Endothelial cell of umbilical vein (primary cell): ENCODE measurements at regions not wholly inside any gene's neighbourhood (a gene's known extent, or its start where the extent isn't known, plus 50 kb on each side); places are given as distances from the start of the nearest gene placed in this dataset.

Source experiments
- BruUV-seq: library from RNA; stranded (reverse); fragments of 400-500 nt; replicated peaks from 2 replicates; lab custom pipeline; 2021; lab: Mats Ljungman, UMichigan
- CTCF ChIA-PET: fragments of 300-600, 350-600 bp; sonication (Branson Sonifier 250); formaldehyde crosslinking; loops from one replicate; lab custom pipeline; 2021; ENCODE audit warnings: antibody characterized with exemption, inconsistent platforms; lab: Charles Lee
- POLR2A ChIA-PET: fragments of 300-600, 350-600 bp; sonication (Branson Sonifier 250); formaldehyde crosslinking; loops from one replicate; lab custom pipeline; 2021; ENCODE audit warnings: antibody characterized with exemption, inconsistent platforms; lab: Charles Lee
- DNase-seq: peaks from one replicate; pipeline ENCODE4 v3.0.0-alpha.2; 2011; ENCODE audit warnings: low read depth, low spot score
- FAIRE-seq: peaks from 2 replicates; lab custom pipeline; 2011; peaks lifted over from hg19 to GRCh38; lab: Jason Lieb, UNC
- H2AFZ ChIP-seq: 2 replicates; pipeline ENCODE4 v1.6.0; 2012; ENCODE audit warnings: low read depth, low read length, control low read depth, inconsistent platforms
- H3K27ac ChIP-seq: 2 replicates; pipeline ENCODE4 v1.5.1; 2011; ENCODE audit warnings: low read depth, mild to moderate bottlenecking, control low read depth, low read length, moderate library complexity; ENCODE audit not compliant: insufficient read depth
- H3K27me3 ChIP-seq, 2 experiments: 2 replicates each; pipeline versions ENCODE4 v1.6.0 to v1.6.1; 2011; ENCODE audit warnings: low read length in 2 of 2, mixed read lengths in 1 of 2; ENCODE audit not compliant: control insufficient read depth in 2 of 2, insufficient read depth in 2 of 2
- H3K36me3 ChIP-seq, 2 experiments: 2 replicates in 1 of 2; 3 replicates in 1 of 2; pipeline ENCODE4 v1.5.1; 2011; ENCODE audit warnings: low read length in 2 of 2, mild to moderate bottlenecking in 1 of 2, moderate library complexity in 1 of 2; ENCODE audit not compliant: control insufficient read depth in 2 of 2, insufficient read depth in 2 of 2; ENCODE audit errors: extremely low read depth in 1 of 2
- H3K4me1 ChIP-seq: 3 replicates; pipeline ENCODE4 v1.5.1; 2011; ENCODE audit warnings: mild to moderate bottlenecking, low read length; ENCODE audit not compliant: control insufficient read depth, insufficient read depth; ENCODE audit errors: extremely low read depth
- H3K4me2 ChIP-seq: 2 replicates; pipeline ENCODE4 v1.6.1; 2011; ENCODE audit warnings: low read length, control low read depth, mixed read lengths; ENCODE audit not compliant: insufficient read depth
- H3K4me3 ChIP-seq, 3 experiments: fragments of 200-600 bp in 1 of 3; sonication (generic), shearing (Covaris generic) in 1 of 3; replicated peaks in 1 of 3; 2 replicates each; pipeline ENCODE4 v1.5.1; 2011 to 2016; ENCODE audit warnings: control low read depth in 3 of 3, low read length in 3 of 3, mild to moderate bottlenecking in 2 of 3, inconsistent platforms in 1 of 3, low read depth in 1 of 3, moderate library complexity in 1 of 3; ENCODE audit not compliant: insufficient read depth in 1 of 3
- H3K79me2 ChIP-seq: 2 replicates; pipeline ENCODE4 v1.6.0; 2012; ENCODE audit warnings: low read length, inconsistent platforms; ENCODE audit not compliant: control insufficient read depth, insufficient read depth
- H3K9ac ChIP-seq: replicated peaks from 2 replicates; pipeline ENCODE3; 2011; ENCODE audit warnings: low read length, control low read depth; ENCODE audit not compliant: insufficient read depth; ENCODE audit errors: extremely low read depth
- H3K9me1 ChIP-seq: replicated peaks from 3 replicates; pipeline ENCODE4 v1.6.0; 2011; ENCODE audit warnings: mild to moderate bottlenecking, low read length; ENCODE audit not compliant: control insufficient read depth, insufficient read depth; ENCODE audit errors: extremely low read depth
- H3K9me3 ChIP-seq: replicated peaks from 2 replicates; pipeline ENCODE4 v1.5.1; 2012; ENCODE audit warnings: low read length, inconsistent platforms; ENCODE audit not compliant: control insufficient read depth, insufficient read depth
- H4K20me1 ChIP-seq: replicated peaks from 2 replicates; pipeline ENCODE3; 2011; ENCODE audit warnings: mild to moderate bottlenecking, low read length; ENCODE audit not compliant: control insufficient read depth, insufficient read depth; ENCODE audit errors: extremely low read depth
- EZH2 ChIP-seq: IDR thresholded peaks from 2 replicates; pipeline ENCODE4 v1.6.1; 2012; ENCODE audit warnings: borderline replicate concordance, low read depth, mild to moderate bottlenecking, moderate library complexity, low read length, inconsistent platforms; ENCODE audit not compliant: severe bottlenecking
- FOS ChIP-seq: IDR thresholded peaks from 2 replicates; pipeline ENCODE4 v1.6.1; 2011; ENCODE audit warnings: mild to moderate bottlenecking, low read length, moderate library complexity, borderline replicate concordance; ENCODE audit not compliant: insufficient read depth
- GATA2 ChIP-seq: IDR thresholded peaks from 2 replicates; pipeline ENCODE4 v1.7.0; 2011; ENCODE audit warnings: low read depth, mild to moderate bottlenecking, moderate library complexity, mixed read lengths, low read length; ENCODE audit not compliant: insufficient read length, insufficient read depth
- JUN ChIP-seq: IDR thresholded peaks from 2 replicates; pipeline ENCODE4 v1.6.1; 2011; ENCODE audit warnings: borderline replicate concordance, low read depth; ENCODE audit not compliant: insufficient read length, insufficient read depth
- MAX ChIP-seq: IDR thresholded peaks from 2 replicates; pipeline ENCODE4 v1.6.1; 2011; ENCODE audit not compliant: insufficient read depth, insufficient read length
- MYC ChIP-seq: IDR thresholded peaks from one replicate; pipeline ENCODE4 v1.6.1; 2011; ENCODE audit warnings: mild to moderate bottlenecking, low read depth, low read length
- POLR2A ChIP-seq: IDR thresholded peaks from 2 replicates; pipeline ENCODE4 v1.6.1; 2012; ENCODE audit warnings: low read depth, mild to moderate bottlenecking, control low read depth, low read length
- POLR2AphosphoS5 ChIP-seq: IDR thresholded peaks from 2 replicates; pipeline ENCODE4 v1.6.1; 2012; ENCODE audit warnings: low read depth, mild to moderate bottlenecking, control low read depth, low read length, moderate library complexity; ENCODE audit not compliant: insufficient read depth
- dilution Hi-C: fragments of 300-500 bp; cut with MboI; formaldehyde crosslinking; loops from one replicate; pipeline ENCODE4 v1.15.0; 2019; ENCODE audit warnings: low sequenced_read_pairs; ENCODE audit not compliant: extremely low pct_ligation_motif_present
- intact Hi-C: fragments of 100-400 bp; cut with micrococcal nuclease; formaldehyde crosslinking; loops from one replicate; pipeline ENCODE4 v1.10.0; 2022
- TF ChIP-seq, protein P1 (sequence below), 2 donors: IDR thresholded peaks; 1 replicate in 1 of 2; 2 replicates in 1 of 2; pipeline ENCODE4 v1.5.1; 2011; ENCODE audit warnings: low read length in 2 of 2, mild to moderate bottlenecking in 2 of 2, moderate library complexity in 2 of 2, control low read depth in 1 of 2, inconsistent platforms in 1 of 2, low read depth in 1 of 2; ENCODE audit not compliant: insufficient read depth in 1 of 2; ENCODE audit errors: extremely low read depth in 1 of 2

- intact Hi-C loops, result no loop called here
- BruUV-seq, result no TSS peak
- ChIA-PET CTCF (interaction anchor here (1.1 kb wide), 1 partner anchor 154 kb away, joined by 3 read pairs; no protein-coding TSS in a partner anchor), POLR2A (no interaction called here)
- Histone ChIP-seq H3K9me1 (no peaks in the 10 kb centered on the region), H3K79me2 (no peaks in the 10 kb centered on the region), H3K27ac (no peak overlapping the region), H2AFZ (no peak overlapping the region), H3K4me2 (no peak overlapping the region), H3K36me3 (no peaks in the 10 kb centered on the region), H3K27me3 (no peaks in the 10 kb centered on the region), H3K9ac (no peak overlapping the region), H3K4me3 (no peak overlapping the region), H4K20me1 (no peaks in the 10 kb centered on the region), H3K4me1 (no peaks in the 10 kb centered on the region), H3K9me3 (no peaks in the 10 kb centered on the region)
- DNase-seq (no peak), FAIRE-seq (no peak)
- dilution Hi-C loops, result no loop called here
- TF ChIP-seq MYC, result no peak
- TF ChIP-seq POLR2A, result no peak
- TF ChIP-seq MAX, result no peak
- TF ChIP-seq POLR2AphosphoS5, result no peak
- TF ChIP-seq GATA2, result no peak
- TF ChIP-seq JUN, result no peak
- TF ChIP-seq EZH2, result no peak
- no peak for TF ChIP-seq FOS
- TF ChIP-seq, protein P1, sequence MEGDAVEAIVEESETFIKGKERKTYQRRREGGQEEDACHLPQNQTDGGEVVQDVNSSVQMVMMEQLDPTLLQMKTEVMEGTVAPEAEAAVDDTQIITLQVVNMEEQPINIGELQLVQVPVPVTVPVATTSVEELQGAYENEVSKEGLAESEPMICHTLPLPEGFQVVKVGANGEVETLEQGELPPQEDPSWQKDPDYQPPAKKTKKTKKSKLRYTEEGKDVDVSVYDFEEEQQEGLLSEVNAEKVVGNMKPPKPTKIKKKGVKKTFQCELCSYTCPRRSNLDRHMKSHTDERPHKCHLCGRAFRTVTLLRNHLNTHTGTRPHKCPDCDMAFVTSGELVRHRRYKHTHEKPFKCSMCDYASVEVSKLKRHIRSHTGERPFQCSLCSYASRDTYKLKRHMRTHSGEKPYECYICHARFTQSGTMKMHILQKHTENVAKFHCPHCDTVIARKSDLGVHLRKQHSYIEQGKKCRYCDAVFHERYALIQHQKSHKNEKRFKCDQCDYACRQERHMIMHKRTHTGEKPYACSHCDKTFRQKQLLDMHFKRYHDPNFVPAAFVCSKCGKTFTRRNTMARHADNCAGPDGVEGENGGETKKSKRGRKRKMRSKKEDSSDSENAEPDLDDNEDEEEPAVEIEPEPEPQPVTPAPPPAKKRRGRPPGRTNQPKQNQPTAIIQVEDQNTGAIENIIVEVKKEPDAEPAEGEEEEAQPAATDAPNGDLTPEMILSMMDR (IDR thresholded peaks at IDR 0.05; ENCODE audit: extremely low read depth in 1 of 2, insufficient read depth in 1 of 2, low read depth in 1 of 2, low read length in 2 of 2), result no peak
Observed at GRCh38 chr6:121590916-121591315, 155.5 kb downstream of the GJA1 start.
